Suppressor macrophage treated with lipopolysaccharide for 4 hours (primary cell): ENCODE measurements at regions not wholly inside any gene's neighbourhood (a gene's known extent, or its start where the extent isn't known, plus 50 kb on each side); places are given as distances from the start of the nearest gene placed in this dataset.
"Not testable (repeated sequence)": the region's sequence is repeated elsewhere in the genome, so short reads cannot be mapped to it uniquely, and the experiment has no call there.

Source experiments
- DNase-seq: peaks from one replicate; pipeline ENCODE4 v3.0.0-alpha.2; 2020

DNA sequence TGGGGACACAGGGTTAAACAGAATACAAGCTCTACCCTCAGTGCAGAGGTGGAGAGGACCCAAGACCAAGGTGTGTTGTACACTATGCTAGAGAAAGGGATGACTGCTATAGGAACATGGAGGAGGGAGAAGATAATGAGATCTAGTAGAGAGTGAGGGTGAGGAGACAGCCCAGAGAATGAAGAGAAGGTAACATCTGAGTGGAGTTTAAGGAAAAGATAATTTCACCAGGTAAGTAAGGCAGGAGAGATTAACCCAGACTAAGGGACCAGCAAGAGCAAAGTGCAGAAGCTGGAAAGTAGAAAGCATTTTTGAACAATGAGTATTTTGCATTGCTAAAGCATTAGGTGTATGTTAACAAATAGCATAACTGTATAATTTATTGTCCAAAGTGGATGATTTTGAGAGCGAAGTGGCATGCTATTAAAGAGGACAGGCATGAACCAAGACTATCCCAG is 128.8 kb downstream of the RASSF10 start:
- DNase-seq, result no peak

DNA sequence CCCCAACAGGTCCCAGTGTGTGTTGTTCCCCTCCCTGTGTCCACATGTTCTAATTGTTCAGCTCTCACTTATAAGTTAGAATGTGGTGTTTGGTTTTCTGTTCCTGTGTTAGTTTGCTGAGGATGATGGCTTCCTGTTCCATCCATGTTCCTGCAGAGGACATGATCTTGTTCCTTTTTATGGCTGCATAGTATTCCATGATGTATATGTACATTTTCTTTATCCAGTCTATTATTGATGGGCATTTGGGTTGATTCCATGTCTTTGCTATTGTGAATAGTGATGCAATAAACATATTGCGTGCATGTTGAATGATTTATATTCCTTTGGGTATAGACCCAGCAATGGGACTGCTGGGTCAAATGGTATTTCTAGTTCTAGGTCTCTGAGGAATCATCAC is 130.0 kb downstream of the RASSF10 start:
- DNase-seq, result not testable (repeated sequence)

DNA sequence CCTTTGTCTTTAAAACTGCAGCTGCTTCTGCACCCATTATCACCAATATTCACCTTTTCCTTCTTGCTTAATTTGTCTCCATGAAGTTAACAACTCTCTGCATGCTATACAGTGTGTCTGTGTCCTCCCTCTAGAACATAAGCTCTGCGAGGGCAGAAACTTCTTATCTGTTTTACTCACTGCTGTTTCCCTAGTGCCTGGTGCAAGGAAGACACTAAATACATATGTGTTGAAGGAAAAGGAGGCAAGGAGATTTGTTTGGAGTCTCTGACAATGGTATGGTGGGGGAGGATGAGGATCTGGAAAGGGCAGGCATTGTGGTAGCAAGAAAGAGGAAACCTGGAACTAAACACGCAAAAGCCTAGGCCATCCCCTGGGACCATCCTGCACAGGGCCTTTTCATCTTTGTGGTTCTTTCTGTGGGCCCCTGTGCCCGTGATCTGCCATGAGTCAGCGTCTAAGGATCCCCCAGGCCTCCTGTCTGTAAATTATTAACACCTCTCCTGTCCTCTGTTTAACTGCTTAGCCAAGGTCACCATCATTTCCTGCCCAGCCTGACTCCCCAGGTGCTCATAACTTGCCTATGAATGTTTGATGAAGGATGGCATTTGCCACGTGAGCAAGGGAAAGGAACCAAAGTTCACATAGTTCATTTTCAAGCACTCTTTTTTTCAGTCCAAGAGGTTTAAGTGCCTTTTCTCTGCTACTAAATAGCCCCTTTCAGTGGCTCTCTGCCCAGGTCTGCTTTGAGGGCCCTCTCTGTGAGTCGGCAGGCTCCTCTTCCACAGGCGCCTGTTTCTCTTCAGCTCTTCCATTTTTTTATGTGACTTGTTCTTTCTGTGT is 131.1 kb downstream of the RASSF10 start:
- DNase-seq, result no peak

DNA sequence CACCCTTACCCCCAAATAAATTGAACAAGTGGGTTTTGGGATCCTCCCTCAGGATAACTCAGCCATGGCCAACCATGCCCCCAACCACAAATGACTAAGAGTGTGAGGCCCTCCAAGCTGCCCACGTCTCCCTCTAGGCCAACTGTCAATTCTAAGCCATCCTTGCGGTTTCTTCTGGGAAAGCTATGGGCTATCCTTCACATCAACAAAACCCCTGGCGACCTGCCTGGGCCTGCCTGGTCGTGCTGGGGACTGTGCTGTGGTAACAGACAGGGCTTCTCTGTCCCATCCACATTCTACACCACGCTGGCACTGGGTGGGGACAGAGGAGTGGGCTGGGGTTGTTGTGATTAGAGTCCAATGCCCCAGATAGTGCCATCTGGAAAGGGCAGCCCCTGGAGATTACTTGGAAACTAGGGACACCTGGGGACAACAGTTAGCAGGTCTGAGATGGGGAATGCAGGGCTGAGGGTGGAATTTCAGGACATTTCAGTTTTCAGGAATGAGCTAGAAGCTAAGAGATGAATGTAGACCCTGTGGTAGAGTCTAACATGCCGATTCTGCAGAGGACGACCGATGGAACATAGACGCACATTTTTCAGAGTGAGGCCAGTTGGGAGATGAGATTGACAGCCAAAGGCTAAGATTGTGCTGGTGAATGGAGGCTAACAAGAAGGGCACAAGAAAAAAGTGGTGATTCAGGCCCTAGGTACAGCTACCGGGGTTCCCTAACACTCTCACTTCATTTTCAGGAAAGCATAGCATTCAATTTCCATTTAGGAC is 131.9 kb downstream of the RASSF10 start:
- no peak for DNase-seq

DNA sequence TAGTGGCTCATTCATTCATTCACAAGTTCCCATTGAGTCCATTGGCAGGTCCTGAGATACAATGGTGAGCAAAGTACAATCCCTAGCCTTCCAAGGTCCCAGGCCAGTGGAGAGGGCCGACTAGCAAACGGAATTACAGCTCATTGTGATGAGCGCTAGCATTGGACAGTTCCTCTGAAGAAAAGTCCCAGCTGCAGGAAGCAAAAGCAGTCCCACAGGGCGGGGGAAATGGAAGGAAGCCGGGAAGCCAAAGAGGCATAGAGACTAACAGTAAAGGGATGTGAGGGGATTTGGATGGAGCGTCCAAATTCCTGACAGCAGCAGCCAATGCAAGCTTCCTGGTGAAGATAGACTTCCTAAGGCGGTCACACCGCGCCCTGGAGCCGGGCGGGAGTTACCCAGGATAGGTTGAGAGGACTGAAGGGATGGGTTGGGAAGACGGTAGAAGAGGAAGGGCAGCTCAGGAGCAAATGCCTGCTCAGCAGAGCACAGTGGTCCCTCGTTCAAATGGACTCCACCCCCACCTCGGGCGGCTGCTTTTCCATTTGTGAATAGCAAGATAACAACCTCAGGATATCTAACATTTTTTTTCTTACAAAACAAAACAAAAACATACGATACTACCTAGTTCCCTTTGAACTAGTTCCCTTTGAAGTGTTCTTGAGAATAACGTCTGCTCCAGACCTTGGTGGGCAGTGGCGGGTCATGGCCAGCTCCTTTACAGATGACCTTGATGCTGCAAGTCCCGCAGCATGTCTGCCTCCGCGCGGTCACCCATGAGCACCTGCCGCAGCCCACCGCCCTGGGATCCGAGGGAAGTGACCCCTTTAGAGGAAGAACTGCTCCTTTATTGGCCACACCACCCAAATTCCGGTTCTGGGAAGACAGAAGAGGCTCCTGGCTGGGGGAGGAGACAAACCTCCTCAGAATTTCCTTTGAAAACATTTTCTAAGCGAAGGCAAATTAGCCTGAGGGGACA is 132.9 kb downstream of the RASSF10 start:
- DNase-seq, result no peak

DNA sequence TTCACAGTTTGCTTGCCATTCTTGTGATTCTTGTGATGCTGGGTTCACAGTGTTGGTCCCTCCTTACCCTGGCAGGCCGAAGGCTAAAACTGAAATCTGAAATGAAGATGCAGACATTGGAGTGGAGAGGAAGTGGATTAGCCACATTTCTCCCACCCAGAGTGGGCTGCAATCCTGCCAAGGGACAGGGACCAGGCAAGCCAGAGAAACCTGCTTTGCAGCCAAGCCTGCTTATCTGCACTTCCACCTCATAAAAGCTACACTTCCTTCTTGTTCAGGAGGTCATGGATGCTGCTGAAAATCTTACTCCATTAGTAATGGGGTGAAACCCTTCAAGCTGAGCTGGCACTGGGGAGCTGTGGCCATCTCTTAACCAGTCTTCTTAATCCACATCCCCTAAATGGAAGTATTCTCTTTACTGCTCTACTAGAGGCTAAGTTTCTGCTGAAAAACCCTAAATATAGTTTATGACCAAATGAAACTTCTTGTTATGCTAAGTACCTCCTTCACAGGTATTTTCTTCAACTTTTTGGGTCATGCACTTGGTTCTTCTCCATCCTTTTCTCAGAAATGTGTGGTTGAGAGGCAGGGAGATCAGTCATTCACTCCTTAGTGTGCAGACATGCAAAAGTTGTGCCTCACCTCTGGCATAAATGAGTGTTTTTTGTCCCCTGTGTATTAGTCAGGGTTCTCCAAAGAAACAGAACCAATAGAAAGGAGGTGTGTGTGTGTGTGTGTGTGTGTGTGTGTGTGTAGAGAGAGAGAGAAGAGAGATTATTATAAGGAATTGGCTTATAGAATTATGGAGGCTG is 133.9 kb upstream of the BMAL1 start:
- no peak for DNase-seq

DNA sequence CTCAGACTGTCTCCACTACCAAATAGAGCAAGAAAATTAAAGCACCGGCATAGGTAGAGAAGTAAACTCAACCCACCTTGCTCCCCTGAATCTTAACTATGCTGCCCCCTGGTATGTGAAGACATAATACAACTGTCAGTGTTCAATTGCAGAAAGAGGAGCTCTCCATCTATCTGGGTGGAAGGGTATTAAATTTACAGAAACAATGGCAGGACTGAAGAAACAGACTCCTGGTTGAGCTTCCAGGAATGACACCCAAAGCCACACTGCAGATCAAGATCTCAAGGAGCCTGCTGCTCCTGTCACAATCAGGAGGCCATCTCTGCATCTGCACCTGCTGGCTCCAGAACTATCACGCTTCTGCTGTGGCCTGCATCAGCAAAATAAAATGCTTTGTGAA is 132.1 kb upstream of the BMAL1 start:
- DNase-seq, result no peak

DNA sequence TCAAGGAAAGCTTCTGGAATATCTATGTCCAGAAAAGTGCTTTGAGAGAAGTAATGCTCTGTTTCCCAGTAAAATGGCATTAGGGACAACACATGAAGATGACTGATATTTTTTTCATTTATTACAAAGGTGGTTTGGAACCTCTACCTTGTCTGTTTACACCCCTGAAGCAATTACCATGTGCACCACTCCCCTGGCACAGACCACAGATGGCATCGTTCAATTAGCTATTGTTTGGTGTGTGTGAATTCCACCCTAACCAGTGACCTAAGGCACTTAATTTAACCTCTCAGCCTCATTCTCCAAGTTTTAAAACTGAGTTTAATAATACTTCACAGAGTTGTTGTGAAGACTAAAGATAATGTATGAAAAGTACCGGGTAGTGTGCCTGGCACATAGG is 127.6 kb upstream of the BMAL1 start:
- no peak for DNase-seq

DNA sequence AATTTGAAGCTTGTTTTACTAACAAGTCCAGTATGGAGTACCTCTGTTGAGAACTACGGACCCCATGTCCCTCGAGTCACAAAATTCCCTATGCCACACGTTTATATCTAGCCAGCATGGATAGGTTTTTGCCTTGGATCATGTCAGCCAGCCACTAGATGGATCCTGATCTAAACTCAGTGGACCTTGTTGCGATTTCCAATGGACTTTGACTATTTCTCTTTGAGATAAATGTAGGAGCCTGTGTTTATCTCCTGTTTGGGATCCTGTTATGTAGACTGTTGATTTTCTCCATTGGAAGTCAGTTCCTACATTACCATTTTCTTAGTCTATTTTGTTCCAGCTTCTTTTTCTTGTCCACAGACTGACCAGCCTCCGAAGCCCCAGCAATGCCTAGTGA is 127.1 kb upstream of the BMAL1 start:
- DNase-seq, result no peak

DNA sequence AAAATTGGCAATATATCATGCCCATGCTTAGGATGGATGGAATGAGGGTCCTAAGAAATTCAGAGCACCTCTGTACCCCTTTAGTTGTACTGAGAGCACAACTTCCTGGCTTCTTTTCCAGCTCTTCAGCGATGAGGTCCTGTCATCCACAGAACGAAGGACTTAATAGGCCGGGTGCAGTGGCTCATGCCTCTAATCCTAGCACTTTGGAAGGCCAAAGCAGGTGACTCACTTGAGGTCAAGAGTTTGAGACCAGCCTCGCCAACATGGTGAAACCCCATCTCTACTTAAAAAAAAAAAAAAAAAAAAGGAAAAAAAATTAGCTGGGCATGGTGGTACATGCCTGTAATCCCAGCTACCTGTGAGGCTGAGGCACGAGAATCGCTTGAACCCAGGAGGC is 125.3 kb upstream of the BMAL1 start:
- no peak for DNase-seq

DNA sequence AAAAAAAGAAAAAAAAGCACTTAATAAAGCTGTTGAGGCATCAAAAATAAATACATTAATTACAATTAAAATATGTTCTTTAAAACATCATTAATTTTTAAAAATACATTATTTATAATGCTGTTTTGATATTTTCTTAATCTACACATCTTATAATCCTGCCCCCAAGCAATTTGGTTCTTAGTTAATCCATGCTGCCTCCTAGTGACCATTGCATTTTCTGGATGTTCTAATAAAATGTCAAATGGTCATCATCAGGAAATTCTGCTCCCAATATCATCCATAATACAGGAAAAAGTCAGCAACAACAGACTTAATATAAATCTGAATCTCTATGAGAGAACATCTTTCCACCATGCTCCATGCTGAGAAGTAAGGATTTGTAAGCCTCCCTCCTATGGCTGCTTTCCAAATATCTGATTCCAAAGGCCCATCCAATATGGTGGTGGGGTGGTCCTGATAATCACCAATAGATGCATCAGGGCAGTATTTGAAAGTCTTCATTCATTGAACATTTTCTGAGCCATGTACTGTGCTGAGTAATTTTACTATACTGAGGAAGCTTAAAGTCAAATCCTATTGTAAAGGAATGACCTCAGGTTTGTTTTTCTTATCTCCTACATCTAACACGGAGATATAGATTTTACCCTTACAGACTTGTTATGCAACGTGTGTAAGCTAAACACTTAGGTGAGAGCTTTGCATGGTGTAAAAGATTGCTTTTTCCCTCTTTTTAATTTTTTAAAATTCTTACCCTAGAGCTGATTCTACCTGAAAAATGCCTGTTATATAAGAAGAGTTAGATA is 124.7 kb upstream of the BMAL1 start:
- peak; percentile 5 for DNase-seq

DNA sequence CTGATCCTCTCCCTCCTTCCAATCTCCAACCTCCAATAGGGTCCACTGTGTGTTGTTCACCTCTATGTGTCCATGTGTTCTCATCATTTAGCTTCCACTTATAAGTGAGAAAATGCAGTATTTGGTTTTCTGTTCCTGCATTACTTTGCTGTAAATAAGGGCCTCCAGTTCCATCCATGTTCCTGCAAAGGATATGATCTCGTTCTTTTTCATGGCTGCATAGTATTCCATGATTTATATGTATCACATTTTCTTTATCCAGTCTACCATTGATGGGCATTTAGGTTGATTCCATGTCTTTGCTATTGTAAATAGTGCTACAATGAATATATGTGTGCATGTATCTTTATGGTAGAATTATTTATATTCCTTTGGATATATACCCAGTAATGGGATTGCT is 123.2 kb upstream of the BMAL1 start:
- not testable (repeated sequence) for DNase-seq

DNA sequence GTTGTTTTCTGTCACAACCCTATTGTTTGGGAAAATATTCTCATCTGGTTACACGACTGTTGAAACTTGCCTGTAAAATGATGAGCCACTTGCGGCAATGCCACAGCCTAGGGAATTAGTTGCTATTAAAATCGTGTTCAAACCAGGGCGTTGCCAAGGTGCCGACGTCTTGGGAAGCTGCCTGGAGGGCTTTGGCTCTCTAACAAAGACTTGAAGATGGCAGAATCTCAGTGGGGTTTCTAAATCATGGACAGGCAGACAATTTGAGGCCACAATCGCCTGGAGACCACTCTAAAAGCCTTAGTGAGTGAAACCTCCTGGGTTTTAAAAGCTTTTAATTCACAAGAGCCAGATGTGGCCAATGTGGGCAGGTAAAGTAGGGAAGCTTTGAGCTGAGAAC is 117.2 kb upstream of the BMAL1 start:
- DNase-seq, result no peak

DNA sequence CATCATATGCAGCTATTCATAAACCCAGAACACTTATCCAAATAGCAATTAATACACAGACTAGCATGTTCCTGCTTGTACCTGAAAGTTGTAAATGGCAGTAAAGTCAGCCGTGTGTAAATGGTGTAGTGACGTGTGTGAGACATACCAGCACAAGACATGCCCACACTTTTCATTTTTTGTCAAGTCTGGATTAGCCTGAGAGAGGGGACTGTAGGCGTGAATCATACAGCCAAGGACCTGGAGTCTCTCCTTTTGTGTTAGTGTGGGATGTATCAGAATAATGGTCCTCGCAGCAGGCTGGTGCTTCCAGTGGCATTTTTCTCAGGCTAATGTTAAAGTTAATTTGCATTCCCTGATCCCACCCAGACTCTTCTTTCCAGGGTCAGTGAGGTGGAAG is 116.8 kb upstream of the BMAL1 start:
- DNase-seq, result no peak

DNA sequence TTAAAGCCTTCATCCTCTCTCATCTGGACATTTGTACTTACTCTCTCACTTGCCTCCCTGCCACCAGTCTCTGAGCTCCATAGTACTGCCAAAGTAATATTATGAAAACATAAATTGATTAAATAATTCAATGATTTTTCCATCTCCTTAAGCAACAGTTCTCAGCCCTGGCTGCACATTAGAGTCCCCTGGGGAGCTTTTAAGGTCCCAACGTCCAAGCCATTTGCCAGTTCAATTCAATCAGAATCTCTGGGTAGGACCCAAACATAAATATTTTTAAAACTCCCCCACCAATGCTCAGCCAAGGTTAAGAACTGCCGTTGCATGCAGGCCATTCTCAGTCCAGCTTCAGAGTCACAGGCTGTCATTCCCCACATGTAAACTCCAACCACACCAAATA is 114.4 kb upstream of the BMAL1 start:
- no peak for DNase-seq

DNA sequence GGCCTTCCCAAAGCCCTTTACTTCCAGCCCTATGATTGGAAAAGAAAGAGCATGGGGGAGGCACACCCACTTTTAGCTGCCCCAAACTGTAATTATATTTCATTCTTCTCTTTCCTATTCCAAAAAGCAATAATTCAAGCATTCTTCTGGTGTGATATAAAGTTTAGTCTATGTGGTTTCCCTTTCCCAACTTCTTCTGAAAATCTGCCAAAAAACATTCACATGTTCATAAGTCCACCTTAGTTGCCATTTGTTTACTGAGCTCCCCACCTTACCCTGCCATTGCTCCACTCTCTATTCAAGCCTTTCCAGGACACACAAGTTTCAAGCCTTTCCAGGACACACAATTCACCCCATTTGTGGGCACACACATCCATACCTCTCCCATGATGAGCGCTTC is 111.6 kb upstream of the BMAL1 start:
- no peak for DNase-seq

DNA sequence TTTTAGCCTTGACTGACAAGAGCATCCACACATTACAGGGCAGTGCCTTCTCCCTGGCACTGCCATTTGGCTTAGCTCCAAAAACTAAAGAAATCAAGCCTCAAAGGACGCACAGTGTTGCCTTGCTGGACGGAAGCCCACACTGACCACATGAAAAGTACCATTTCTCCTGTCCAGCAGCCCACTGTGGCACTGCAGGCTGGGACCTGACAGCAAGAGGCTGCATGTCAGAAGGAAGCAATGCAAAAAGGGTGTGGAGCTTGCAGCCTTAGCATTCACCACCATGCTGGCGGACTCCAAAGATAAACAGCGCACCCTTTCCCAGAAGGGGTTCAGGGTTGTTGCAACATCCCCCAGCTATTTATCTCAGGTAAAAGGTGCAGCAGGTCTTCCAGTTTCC is 109.3 kb upstream of the BMAL1 start:
- no peak for DNase-seq

DNA sequence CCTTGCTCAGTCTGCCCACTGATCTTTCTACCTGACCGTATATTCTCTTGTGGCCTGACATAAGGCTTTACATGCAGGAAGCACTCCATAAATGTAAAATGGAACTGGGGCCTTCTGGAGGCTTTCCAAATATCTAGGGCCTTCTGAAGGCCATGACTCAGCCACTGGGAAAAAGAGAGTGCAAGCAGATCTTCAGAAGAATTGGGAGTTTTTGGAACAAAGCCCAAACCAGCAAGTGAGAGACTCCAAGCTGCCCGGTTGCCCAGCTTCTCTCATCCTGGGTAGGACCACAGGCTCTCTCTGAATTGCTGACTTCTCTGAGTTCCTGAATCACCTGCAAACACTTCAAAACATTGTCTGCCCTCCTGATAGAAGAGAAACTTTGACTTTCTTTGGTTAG is 107.9 kb upstream of the BMAL1 start:
- peak; percentile 10 for DNase-seq

DNA sequence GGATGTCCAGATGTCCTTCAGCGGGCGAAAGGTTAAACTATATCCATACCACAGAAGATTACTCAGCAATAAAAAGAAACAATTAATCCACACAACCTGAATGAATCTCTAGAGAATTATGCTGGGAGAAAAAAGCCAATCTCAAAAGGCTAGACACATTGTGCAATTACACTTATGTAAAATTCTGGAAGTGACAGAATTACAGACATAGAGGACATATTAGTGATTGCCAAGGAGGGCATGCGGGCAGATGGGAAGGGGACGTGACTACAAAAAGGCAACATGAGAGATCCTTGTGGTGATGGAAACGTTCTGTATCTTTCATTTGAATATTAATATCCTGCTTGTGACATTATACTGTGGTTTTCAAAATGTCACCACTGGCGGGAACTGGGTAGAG is 103.5 kb upstream of the BMAL1 start:
- no peak for DNase-seq

DNA sequence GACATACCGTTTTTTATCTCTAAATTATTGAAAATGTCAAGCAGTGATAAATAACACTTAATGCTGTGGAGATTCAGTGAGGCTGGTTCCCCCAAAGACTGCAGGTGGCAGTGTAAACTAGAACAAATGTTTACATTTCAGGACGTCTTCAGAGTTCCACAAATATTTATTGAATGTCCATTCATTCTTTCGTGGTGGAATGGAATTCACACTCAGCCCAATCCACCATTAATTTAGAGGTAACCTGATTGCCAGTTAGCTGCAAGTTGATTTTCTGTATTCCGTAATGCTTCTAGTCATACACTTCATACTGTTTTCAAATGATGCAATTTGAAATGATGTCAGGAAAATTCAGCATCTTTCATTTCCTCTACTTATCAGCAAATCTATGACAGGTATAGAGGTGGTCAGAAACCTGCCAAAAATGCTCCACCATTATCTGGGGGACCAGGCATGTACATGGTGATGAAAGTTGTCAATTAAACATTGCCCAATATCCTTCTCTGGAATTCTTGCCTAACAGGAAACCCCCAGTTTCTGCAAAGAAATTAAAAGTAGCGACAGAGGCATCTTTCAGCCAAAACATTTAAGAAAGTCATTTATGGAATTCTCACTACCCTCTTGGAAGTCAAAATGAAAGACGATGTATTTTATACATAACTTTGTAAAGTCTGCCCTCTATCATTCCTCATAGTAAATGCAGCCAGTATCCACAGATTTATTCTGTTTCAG is 94.3 kb upstream of the BMAL1 start:
- DNase-seq, result peak; percentile 54

DNA sequence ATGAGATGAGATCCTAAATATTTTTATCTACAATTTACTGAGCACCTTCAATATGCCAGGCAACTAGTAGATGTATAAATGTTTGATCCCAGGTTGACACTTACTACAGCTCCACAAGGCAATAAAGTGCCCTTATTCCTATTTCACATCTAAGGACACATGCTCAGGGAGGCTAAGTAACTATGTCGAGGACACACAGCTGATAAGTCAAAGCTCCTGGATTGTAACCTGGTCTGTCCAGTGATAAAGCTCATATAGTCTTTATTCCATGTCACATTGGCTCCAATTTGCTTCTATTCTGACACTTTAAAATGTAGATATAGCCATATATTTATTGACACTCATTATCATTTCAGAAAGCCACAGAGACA is 93.8 kb upstream of the BMAL1 start:
- no peak for DNase-seq
